K562 (cell line): ENCODE measurements at regions not wholly inside any gene's neighbourhood (a gene's known extent, or its start where the extent isn't known, plus 50 kb on each side); places are given as distances from the start of the nearest gene placed in this dataset.

Experiments used
- ATAC-seq: fragments of 200-7000 bp; cut with Tn5 transposase; 3 replicates; pipeline ENCODE4 v1.9.1; 2020; ENCODE audit warnings: moderate library complexity
- BruUV-seq: library from RNA; stranded (reverse); fragments of 400-500 nt; replicated peaks from 2 replicates; lab custom pipeline; 2021; lab: Mats Ljungman, UMichigan
- CTCF ChIA-PET: fragments of 300-600 bp; formaldehyde crosslinking; extraction: SDS; loops from one replicate; lab custom pipeline; 2021; ENCODE audit warnings: low intra/inter-chr PET ratio; lab: Yijun Ruan, JAX
- POLR2A ChIA-PET: fragments of 300-600, 350-650 bp; sonication (Branson Sonifier 250); formaldehyde crosslinking; extraction: SDS; loops from one replicate; lab custom pipeline; 2021; ENCODE audit warnings: antibody characterized with exemption, inconsistent platforms; lab: Yijun Ruan, JAX
- DNase-seq, 4 experiments: peaks; one replicate each; pipeline versions ENCODE4 v3.0.0 to v3.0.0-alpha.2; 2011 to 2018; ENCODE audit warnings: low spot score in 3 of 4, mixed read lengths in 3 of 4; ENCODE audit errors: extremely low read depth in 1 of 4
- FAIRE-seq: peaks from 2 replicates; lab custom pipeline; 2011; peaks lifted over from hg19 to GRCh38; lab: Jason Lieb, UNC
- H2AFZ ChIP-seq: 2 replicates; pipeline ENCODE4 v1.6.0; 2011; ENCODE audit warnings: low read depth, low read length, control low read depth, inconsistent platforms
- H3K27ac ChIP-seq: fragments of 200-600 bp; 3 replicates; pipeline ENCODE4 v1.8.0; 2011; ENCODE audit warnings: low read depth, mild to moderate bottlenecking, control low read depth, inconsistent platforms, low read length, moderate library complexity, mixed read lengths; ENCODE audit errors: extremely low read depth
- H3K27me3 ChIP-seq, 2 experiments: fragments of 300-600 bp in 1 of 2; 2 replicates in 1 of 2; 3 replicates in 1 of 2; pipeline versions ENCODE4 v1.6.0 to v1.8.0; 2011; ENCODE audit warnings: inconsistent platforms in 2 of 2, low read length in 2 of 2, mild to moderate bottlenecking in 1 of 2, mixed read lengths in 1 of 2, moderate library complexity in 1 of 2; ENCODE audit not compliant: control insufficient read depth in 2 of 2, insufficient read depth in 2 of 2
- H3K36me3 ChIP-seq: fragments of 300-600 bp; 3 replicates; pipeline ENCODE4 v1.8.0; 2011; ENCODE audit warnings: mild to moderate bottlenecking, low read length, inconsistent platforms; ENCODE audit not compliant: control insufficient read depth, insufficient read depth
- H3K4me1 ChIP-seq, 2 experiments: fragments of 200-600 bp in 1 of 2; replicated peaks in 1 of 2; 2 replicates in 1 of 2; 3 replicates in 1 of 2; pipeline versions ENCODE4 v1.5.1 to v1.8.0; 2011; ENCODE audit warnings: inconsistent platforms in 2 of 2, low read length in 2 of 2, mild to moderate bottlenecking in 1 of 2, mixed read lengths in 1 of 2, moderate library complexity in 1 of 2; ENCODE audit not compliant: control insufficient read depth in 2 of 2, insufficient read depth in 2 of 2
- H3K4me2 ChIP-seq: 2 replicates; pipeline ENCODE4 v1.6.1; 2011; ENCODE audit warnings: low read length, control low read depth, inconsistent platforms, mixed read lengths; ENCODE audit not compliant: insufficient read depth
- H3K4me3 ChIP-seq: fragments of 200-600 bp; sonication (generic), shearing (Covaris generic); 2 replicates; pipeline ENCODE4 v1.5.1; 2016; ENCODE audit warnings: control low read depth, inconsistent platforms
- H3K79me2 ChIP-seq: fragments of 200-600 bp; 3 replicates; pipeline ENCODE4 v1.8.0; 2011; ENCODE audit warnings: low read length, inconsistent platforms; ENCODE audit not compliant: control insufficient read depth, insufficient read depth
- H3K9ac ChIP-seq, 2 experiments: 2 replicates each; pipeline versions ENCODE4 v1.6.0 to v1.6.1; 2011; ENCODE audit warnings: low read depth in 2 of 2, low read length in 2 of 2, control low read depth in 1 of 2, inconsistent platforms in 1 of 2, mild to moderate bottlenecking in 1 of 2, mixed read lengths in 1 of 2; ENCODE audit not compliant: insufficient read depth in 1 of 2
- H3K9me1 ChIP-seq: one replicate; pipeline ENCODE4 v1.6.0; 2011; ENCODE audit warnings: inconsistent platforms, mild to moderate bottlenecking, low read length, moderate library complexity; ENCODE audit not compliant: control insufficient read depth, insufficient read depth
- H3K9me3 ChIP-seq: replicated peaks from 2 replicates; pipeline ENCODE4 v1.5.1; 2011; ENCODE audit warnings: low read depth, low read length, inconsistent platforms; ENCODE audit not compliant: control insufficient read depth, insufficient read depth
- H4K20me1 ChIP-seq: replicated peaks from 2 replicates; pipeline ENCODE4 v1.6.1; 2011; ENCODE audit warnings: low read length, inconsistent platforms, mixed read lengths; ENCODE audit not compliant: control insufficient read depth, insufficient read depth
- RBM34 ChIP-seq: fragments of 200-400 bp; formaldehyde crosslinking; IDR thresholded peaks from 2 replicates; pipeline ENCODE4 v1.6.1; 2018; ENCODE audit warnings: low read length, borderline replicate concordance; ENCODE audit not compliant: insufficient read depth
- YY1 ChIP-seq, 3 experiments: IDR thresholded peaks; 2 replicates each; pipeline ENCODE4 v1.6.1; 2011; ENCODE audit warnings: low read length in 2 of 3, mild to moderate bottlenecking in 2 of 3, moderate library complexity in 2 of 3, borderline replicate concordance in 1 of 3, control low read depth in 1 of 3, low read depth in 1 of 3; ENCODE audit not compliant: insufficient read depth in 3 of 3, insufficient replicate concordance in 2 of 3, control insufficient read depth in 1 of 3, insufficient read length in 1 of 3; ENCODE audit errors: extremely low read depth in 1 of 3
- ZBTB17 ChIP-seq: fragments of 450-650 bp; formaldehyde crosslinking; IDR thresholded peaks from 2 replicates; pipeline ENCODE4 v1.4.0; 2020; ENCODE audit warnings: mild to moderate bottlenecking
- ZBTB40 ChIP-seq, 2 experiments: fragments of 450-650 bp in 1 of 2; sonication (generic) in 1 of 2; formaldehyde crosslinking in 1 of 2; IDR thresholded peaks; 2 replicates each; pipeline versions ENCODE4 v1.7.1 to v1.9.0; 2016 to 2022; ENCODE audit warnings: inconsistent platforms in 1 of 2, mild to moderate bottlenecking in 1 of 2, missing genetic modification reagents in 1 of 2
- ZBTB7A ChIP-seq: IDR thresholded peaks from 2 replicates; pipeline ENCODE4 v1.6.1; 2011; ENCODE audit warnings: low read depth, mild to moderate bottlenecking, low read length, moderate library complexity, borderline replicate concordance; ENCODE audit not compliant: control insufficient read depth
- ZNF212 ChIP-seq: fragments of 450-650 bp; formaldehyde crosslinking; IDR thresholded peaks from 2 replicates; pipeline ENCODE4 v1.4.0; 2020; ENCODE audit warnings: mild to moderate bottlenecking
- WGBS: fragments of 100-300 bp; shearing (Covaris generic); methylation state at CpG from one replicate; pipeline ENCODE4 v1.1.6; 2016; ENCODE audit warnings: low coverage, mixed read lengths; ENCODE audit not compliant: insufficient coverage; ENCODE audit errors: missing lambda C conversion rate; 5-methylcytosine and 5-hydroxymethylcytosine counted together
- in situ Hi-C: fragments of 300-500 bp; cut with MboI; formaldehyde crosslinking; loops from 4 replicates; pipeline ENCODE4 v1.15.0; 2018; ENCODE audit warnings: inconsistent platforms, mixed read lengths
- intact Hi-C: fragments of 100-400 bp; cut with micrococcal nuclease; formaldehyde crosslinking; loops from 2 replicates; pipeline ENCODE4 v1.14.2; 2022

DNA sequence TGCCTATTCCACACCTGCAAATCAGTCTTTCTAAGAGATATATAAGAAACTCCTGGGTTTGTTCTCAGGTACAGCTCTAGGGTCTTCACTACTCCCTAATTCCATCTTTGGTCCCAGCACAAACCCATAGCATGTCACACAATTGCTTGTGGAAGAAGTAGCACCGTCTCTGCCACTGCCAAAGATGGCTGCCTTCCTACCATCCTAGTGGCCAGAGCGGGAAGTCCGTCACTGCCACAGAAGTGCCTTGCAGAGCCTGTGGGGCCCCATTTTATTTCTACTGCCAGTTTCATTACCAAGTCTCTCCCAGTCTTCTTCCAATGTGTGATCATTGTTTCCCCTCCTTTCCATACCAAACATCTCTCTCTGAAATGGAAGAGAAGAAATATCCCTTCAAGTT, 107.6 kb downstream of the CD47 start:
- peaks cover 0 to 7% of the 10 kb centered on the region in 2 experiments; a peak in 1 of 5 replicates for H3K27me3 ChIP-seq
- no peaks in the 10 kb centered on the region for H3K79me2 ChIP-seq
- H3K9me3 ChIP-seq: no peaks in the 10 kb centered on the region
- H3K9me1 ChIP-seq: no peaks in the 10 kb centered on the region
- no peak overlapping the region for H3K4me2 ChIP-seq
- TF ChIP-seq YY1 (IDR thresholded peaks at IDR 0.05; ENCODE audit: borderline replicate concordance in 1 of 3, control insufficient read depth in 1 of 3, extremely low read depth in 1 of 3, insufficient read depth in 3 of 3, insufficient read length in 1 of 3, insufficient replicate concordance in 2 of 3, low read depth in 1 of 3, low read length in 2 of 3) (peak; percentile 18 to 82 (median 63)), RBM34 (no peak)
- H3K36me3 ChIP-seq: no peaks in the 10 kb centered on the region
- no peaks in the 10 kb centered on the region for H4K20me1 ChIP-seq
- H3K4me3 ChIP-seq: no peak overlapping the region
- H3K27ac ChIP-seq: no peak overlapping the region
- H3K9ac ChIP-seq: no peak overlapping the region
- DNase-seq: no peak
- peak; percentile 51; the same call in 1 of the 3 replicates for ATAC-seq
- BruUV-seq: no TSS peak
- H2AFZ ChIP-seq: no peak overlapping the region
- intact Hi-C loops (no loop called here), in situ Hi-C loops (no loop called here)
- no peak for FAIRE-seq
- WGBS: 0% methylated on average over 3 of the region's 3 CpGs
- no peaks in the 10 kb centered on the region for H3K4me1 ChIP-seq
- ChIA-PET CTCF (no interaction called here), POLR2A (interaction anchor here (0.6 kb wide), 1 partner anchor 23 kb away, joined by 3 read pairs; no protein-coding TSS in a partner anchor)

GRCh38 chr3:107982165-107982564, 108.7 kb downstream of the CD47 start:
- H3K27me3 ChIP-seq: peaks cover 0 to 7% of the 10 kb centered on the region in 2 experiments; a peak in 1 of 5 replicates
- intact Hi-C loops: no loop called here
- H3K36me3 ChIP-seq: no peaks in the 10 kb centered on the region
- no peaks in the 10 kb centered on the region for H3K4me1 ChIP-seq
- no peak overlapping the region for H3K4me3 ChIP-seq
- no peaks in the 10 kb centered on the region for H3K9me3 ChIP-seq
- H4K20me1 ChIP-seq: no peaks in the 10 kb centered on the region
- FAIRE-seq: no peak
- no peak overlapping the region for H3K27ac ChIP-seq
- H2AFZ ChIP-seq: no peak overlapping the region
- no TSS peak for BruUV-seq
- no peak overlapping the region for H3K4me2 ChIP-seq
- 0% methylated on average over 1 of the region's 1 CpG for WGBS
- DNase-seq: no peak
- POLR2A ChIA-PET: no interaction called here
- no peak overlapping the region for H3K9ac ChIP-seq
- no peaks in the 10 kb centered on the region for H3K79me2 ChIP-seq
- in situ Hi-C loops: no loop called here
- CTCF ChIA-PET: no interaction called here
- ATAC-seq: no peak
- no peaks in the 10 kb centered on the region for H3K9me1 ChIP-seq
- no peak for TF ChIP-seq ZBTB17 (CRISPR knock-in tag)
- TF ChIP-seq ZBTB7A: no peak
- TF ChIP-seq ZNF212 (CRISPR knock-in tag): no peak
- TF ChIP-seq ZBTB40 (IDR thresholded peaks at IDR 0.05): no peak
- no peak for TF ChIP-seq ZBTB40 (CRISPR knock-in tag; IDR thresholded peaks at IDR 0.05)
